ENCODE measurements at regions not wholly inside any gene's neighbourhood (a gene's known extent, or its start where the extent isn't known, plus 50 kb on each side); places are given as distances from the start of the nearest gene placed in this dataset.

GRCh38 chr2:8405334-8405733, 276.5 kb upstream of the ID2 start:
- Histone ChIP-seq H3K9me3 (ENCODE audit: control insufficient read depth in 1 of 2, low read length in 2 of 2) (no peaks in the 10 kb centered on the region), H3K36me3 (ENCODE audit: control insufficient read depth in 1 of 2, insufficient read depth in 2 of 2, low read length in 2 of 2) (no peaks in the 10 kb centered on the region), H3K27me3 (ENCODE audit: low read depth, low read length) (no peaks in the 10 kb centered on the region), H3K4me1 (ENCODE audit: control insufficient read depth in 1 of 2, insufficient read depth in 2 of 2, low read length in 2 of 2) (no peaks in the 10 kb centered on the region), H3K27ac (ENCODE audit: low read length) (no peak overlapping the region), H3K4me3 (ENCODE audit: low read depth in 1 of 2, low read length in 2 of 2) (no peak overlapping the region)

DNA sequence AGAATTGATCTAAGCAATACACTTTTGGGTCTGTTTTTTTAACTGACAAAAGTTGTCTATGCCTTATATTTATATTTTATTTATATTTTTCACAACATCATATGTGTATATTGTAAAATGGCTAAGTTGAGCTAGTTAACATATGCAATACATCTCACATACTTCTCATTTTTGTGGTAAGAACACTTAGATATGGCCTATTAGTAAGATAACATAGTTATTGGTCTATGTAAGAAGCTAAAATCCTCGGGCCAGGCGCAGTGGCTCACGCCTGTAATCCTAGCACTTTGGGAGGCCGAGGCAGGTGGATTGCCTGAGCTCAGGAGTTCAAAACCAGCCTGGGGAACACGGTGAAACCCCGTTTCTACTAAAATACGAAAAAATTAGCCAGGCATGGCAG, 275.6 kb upstream of the ID2 start:
- H3K4me3 ChIP-seq (ENCODE audit: low read depth in 1 of 2, low read length in 2 of 2): no peak overlapping the region
- H3K27ac ChIP-seq (ENCODE audit: low read length): no peak overlapping the region
- H3K27me3 ChIP-seq (ENCODE audit: low read depth, low read length): no peaks in the 10 kb centered on the region
- H3K9me3 ChIP-seq (ENCODE audit: control insufficient read depth in 1 of 2, low read length in 2 of 2): no peaks in the 10 kb centered on the region
- no peaks in the 10 kb centered on the region for H3K4me1 ChIP-seq (ENCODE audit: control insufficient read depth in 1 of 2, insufficient read depth in 2 of 2, low read length in 2 of 2)
- no peaks in the 10 kb centered on the region for H3K36me3 ChIP-seq (ENCODE audit: control insufficient read depth in 1 of 2, insufficient read depth in 2 of 2, low read length in 2 of 2)

DNA sequence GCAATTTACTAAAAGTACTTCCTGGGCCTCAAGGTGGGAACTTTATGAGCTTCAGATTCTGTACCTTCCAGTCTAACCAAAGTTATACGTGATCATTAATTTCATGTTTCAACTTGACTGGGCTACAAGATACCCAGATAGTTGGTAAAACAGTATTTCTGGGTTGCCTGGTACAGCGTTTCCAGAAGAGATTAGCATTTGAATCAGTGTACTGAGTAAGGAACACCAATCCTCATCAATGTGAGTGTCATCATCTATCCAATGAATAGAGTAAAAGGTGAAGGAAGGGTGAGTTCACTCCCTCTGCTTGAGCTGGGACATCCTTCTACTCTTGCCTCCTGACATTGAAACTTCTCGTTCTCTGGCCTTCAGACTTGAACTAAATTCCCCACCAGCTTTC, 274.5 kb upstream of the ID2 start:
- H3K4me3 ChIP-seq (ENCODE audit: low read depth in 1 of 2, low read length in 2 of 2): no peak overlapping the region
- no peak overlapping the region for H3K27ac ChIP-seq (ENCODE audit: low read length)
- no peaks in the 10 kb centered on the region for H3K36me3 ChIP-seq (ENCODE audit: control insufficient read depth in 1 of 2, insufficient read depth in 2 of 2, low read length in 2 of 2)
- peaks cover 4% of the 10 kb centered on the region in 2 donors for H3K4me1 ChIP-seq (ENCODE audit: control insufficient read depth in 1 of 2, insufficient read depth in 2 of 2, low read length in 2 of 2)
- no peaks in the 10 kb centered on the region for H3K9me3 ChIP-seq (ENCODE audit: control insufficient read depth in 1 of 2, low read length in 2 of 2)
- H3K27me3 ChIP-seq (ENCODE audit: low read depth, low read length): no peaks in the 10 kb centered on the region

- Histone ChIP-seq H3K27me3 (ENCODE audit: low read depth, low read length) (no peaks in the 10 kb centered on the region), H3K4me1 (ENCODE audit: control insufficient read depth in 1 of 2, insufficient read depth in 2 of 2, low read length in 2 of 2) (peaks cover 4 to 8% of the 10 kb centered on the region in 2 donors), H3K36me3 (ENCODE audit: control insufficient read depth in 1 of 2, insufficient read depth in 2 of 2, low read length in 2 of 2) (no peaks in the 10 kb centered on the region), H3K27ac (ENCODE audit: low read length) (no peak overlapping the region), H3K4me3 (ENCODE audit: low read depth in 1 of 2, low read length in 2 of 2) (no peak overlapping the region), H3K9me3 (ENCODE audit: control insufficient read depth in 1 of 2, low read length in 2 of 2) (no peaks in the 10 kb centered on the region)
Measured at GRCh38 chr2:8408560-8409460, 273.0 kb upstream of the ID2 start.

- H3K4me3 ChIP-seq (ENCODE audit: low read depth in 1 of 2, low read length in 2 of 2): no peak overlapping the region
- no peaks in the 10 kb centered on the region for H3K27me3 ChIP-seq (ENCODE audit: low read depth, low read length)
- no peaks in the 10 kb centered on the region for H3K36me3 ChIP-seq (ENCODE audit: control insufficient read depth in 1 of 2, insufficient read depth in 2 of 2, low read length in 2 of 2)
- H3K27ac ChIP-seq (ENCODE audit: low read length): no peak overlapping the region
- peaks cover 4 to 8% of the 10 kb centered on the region in 2 donors for H3K4me1 ChIP-seq (ENCODE audit: control insufficient read depth in 1 of 2, insufficient read depth in 2 of 2, low read length in 2 of 2)
- no peaks in the 10 kb centered on the region for H3K9me3 ChIP-seq (ENCODE audit: control insufficient read depth in 1 of 2, low read length in 2 of 2)
Measured at GRCh38 chr2:8409461-8410260, 272.2 kb upstream of the ID2 start.

DNA sequence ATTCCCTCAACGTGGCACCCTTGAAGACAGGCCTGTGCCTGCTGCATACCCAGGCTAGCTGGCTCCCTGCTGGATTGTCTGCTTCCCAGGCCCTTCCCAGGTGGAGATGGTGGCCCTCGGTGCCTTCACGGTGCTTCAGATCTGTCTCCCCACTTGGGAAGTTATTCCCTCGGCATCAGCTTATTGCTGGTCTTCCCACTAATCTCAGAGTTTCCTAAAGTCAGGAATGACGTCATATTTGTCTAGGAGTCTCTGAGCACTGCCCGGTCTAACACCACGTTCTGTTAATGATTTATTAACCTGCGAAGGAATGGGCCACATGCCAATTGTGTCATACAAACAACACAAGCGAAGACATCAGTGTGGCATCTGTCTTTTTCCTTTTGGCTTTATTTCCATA, 269.8 kb upstream of the ID2 start:
- no peaks in the 10 kb centered on the region for H3K36me3 ChIP-seq (ENCODE audit: control insufficient read depth in 1 of 2, insufficient read depth in 2 of 2, low read length in 2 of 2)
- no peak overlapping the region for H3K27ac ChIP-seq (ENCODE audit: low read length)
- peaks cover 4 to 8% of the 10 kb centered on the region in 2 donors for H3K4me1 ChIP-seq (ENCODE audit: control insufficient read depth in 1 of 2, insufficient read depth in 2 of 2, low read length in 2 of 2)
- H3K27me3 ChIP-seq (ENCODE audit: low read depth, low read length): no peaks in the 10 kb centered on the region
- no peaks in the 10 kb centered on the region for H3K9me3 ChIP-seq (ENCODE audit: control insufficient read depth in 1 of 2, low read length in 2 of 2)
- no peak overlapping the region for H3K4me3 ChIP-seq (ENCODE audit: low read depth in 1 of 2, low read length in 2 of 2)

DNA sequence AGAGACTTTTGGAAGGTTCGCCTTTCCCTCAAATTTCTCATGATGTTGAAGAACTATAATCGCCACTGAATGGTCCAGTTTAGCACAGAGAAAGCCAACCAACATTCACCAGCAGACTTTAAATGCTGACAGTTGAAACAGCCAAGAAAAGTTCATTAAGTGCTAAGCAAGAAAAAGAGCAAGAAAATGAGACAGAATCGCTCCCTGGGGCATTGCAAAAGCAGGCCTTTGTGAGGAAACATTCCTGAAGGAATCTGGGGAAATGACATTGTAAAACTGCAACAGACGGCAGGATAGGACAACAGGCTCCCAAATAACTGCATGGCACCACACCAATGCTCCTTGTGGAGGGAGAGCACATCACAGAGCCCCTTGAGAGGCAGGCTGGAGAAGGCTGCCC, 269.3 kb upstream of the ID2 start:
- Histone ChIP-seq H3K9me3 (ENCODE audit: control insufficient read depth in 1 of 2, low read length in 2 of 2) (no peaks in the 10 kb centered on the region), H3K27me3 (ENCODE audit: low read depth, low read length) (no peaks in the 10 kb centered on the region), H3K27ac (ENCODE audit: low read length) (no peak overlapping the region), H3K36me3 (ENCODE audit: control insufficient read depth in 1 of 2, insufficient read depth in 2 of 2, low read length in 2 of 2) (no peaks in the 10 kb centered on the region), H3K4me3 (ENCODE audit: low read depth in 1 of 2, low read length in 2 of 2) (no peak overlapping the region), H3K4me1 (ENCODE audit: control insufficient read depth in 1 of 2, insufficient read depth in 2 of 2, low read length in 2 of 2) (peaks cover 4 to 8% of the 10 kb centered on the region in 2 donors)

- H3K4me3 ChIP-seq (ENCODE audit: low read depth in 1 of 2, low read length in 2 of 2): no peak overlapping the region
- H3K27ac ChIP-seq (ENCODE audit: low read length): no peak overlapping the region
- H3K4me1 ChIP-seq (ENCODE audit: control insufficient read depth in 1 of 2, insufficient read depth in 2 of 2, low read length in 2 of 2): peaks cover 4 to 8% of the 10 kb centered on the region in 2 donors
- no peaks in the 10 kb centered on the region for H3K27me3 ChIP-seq (ENCODE audit: low read depth, low read length)
- H3K36me3 ChIP-seq (ENCODE audit: control insufficient read depth in 1 of 2, insufficient read depth in 2 of 2, low read length in 2 of 2): no peaks in the 10 kb centered on the region
- H3K9me3 ChIP-seq (ENCODE audit: control insufficient read depth in 1 of 2, low read length in 2 of 2): no peaks in the 10 kb centered on the region
Measured at GRCh38 chr2:8413589-8414135, 268.2 kb upstream of the ID2 start.

- H3K36me3 ChIP-seq (ENCODE audit: control insufficient read depth in 1 of 2, insufficient read depth in 2 of 2, low read length in 2 of 2): no peaks in the 10 kb centered on the region
- H3K4me3 ChIP-seq (ENCODE audit: low read depth in 1 of 2, low read length in 2 of 2): no peak overlapping the region
- H3K9me3 ChIP-seq (ENCODE audit: control insufficient read depth in 1 of 2, low read length in 2 of 2): no peaks in the 10 kb centered on the region
- peaks cover 4 to 8% of the 10 kb centered on the region in 2 donors for H3K4me1 ChIP-seq (ENCODE audit: control insufficient read depth in 1 of 2, insufficient read depth in 2 of 2, low read length in 2 of 2)
- H3K27ac ChIP-seq (ENCODE audit: low read length): no peak overlapping the region
- H3K27me3 ChIP-seq (ENCODE audit: low read depth, low read length): no peaks in the 10 kb centered on the region
Measured at GRCh38 chr2:8414946-8415879, 266.6 kb upstream of the ID2 start.

GRCh38 chr2:8416001-8416571, 265.8 kb upstream of the ID2 start:
- H3K4me1 ChIP-seq (ENCODE audit: control insufficient read depth in 1 of 2, insufficient read depth in 2 of 2, low read length in 2 of 2): peaks cover 4 to 8% of the 10 kb centered on the region in 2 donors
- no peaks in the 10 kb centered on the region for H3K27me3 ChIP-seq (ENCODE audit: low read depth, low read length)
- H3K4me3 ChIP-seq (ENCODE audit: low read depth in 1 of 2, low read length in 2 of 2): no peak overlapping the region
- H3K36me3 ChIP-seq (ENCODE audit: control insufficient read depth in 1 of 2, insufficient read depth in 2 of 2, low read length in 2 of 2): no peaks in the 10 kb centered on the region
- H3K9me3 ChIP-seq (ENCODE audit: control insufficient read depth in 1 of 2, low read length in 2 of 2): no peaks in the 10 kb centered on the region
- no peak overlapping the region for H3K27ac ChIP-seq (ENCODE audit: low read length)

Measured in muscle layer of duodenum (tissue), 2 donors.